WTC11 (cell line): ENCODE measurements at regions not wholly inside any gene's neighbourhood (a gene's known extent, or its start where the extent isn't known, plus 50 kb on each side); places are given as distances from the start of the nearest gene placed in this dataset.

Experiments
- ATAC-seq: fragments of 200-7000 bp; cut with Tn5 transposase; 2 replicates; pipeline ENCODE4 v1.10.0; 2021; ENCODE audit warnings: mild to moderate bottlenecking, moderate library complexity
- CTCF ChIA-PET: fragments of 300-600 bp; sonication (Branson Sonifier 250); formaldehyde crosslinking; loops from one replicate; lab custom pipeline; 2021; ENCODE audit warnings: antibody characterized with exemption; lab: Charles Lee
- POLR2A ChIA-PET: fragments of 350-600 bp; sonication (Branson Sonifier 250); formaldehyde crosslinking; loops from one replicate; lab custom pipeline; 2021; ENCODE audit warnings: antibody characterized with exemption; lab: Charles Lee
- DNase-seq: peaks from one replicate; pipeline ENCODE4 v3.0.0; 2021; ENCODE audit warnings: low spot score
- H3K27ac Mint-ChIP-seq: 2 replicates; pipeline ENCODE4 v1.8.0; 2021; ENCODE audit warnings: mixed read lengths
- H3K27me3 Mint-ChIP-seq: 2 replicates; pipeline ENCODE4 v1.8.0; 2021; ENCODE audit warnings: low read depth, mild to moderate bottlenecking, moderate library complexity, mixed read lengths
- H3K36me3 Mint-ChIP-seq: 2 replicates; pipeline ENCODE4 v1.8.0; 2021; ENCODE audit warnings: mixed read lengths
- H3K4me1 Mint-ChIP-seq: 2 replicates; pipeline ENCODE4 v1.8.0; 2022; ENCODE audit warnings: mixed read lengths
- H3K4me3 Mint-ChIP-seq: 2 replicates; pipeline ENCODE4 v1.8.0; 2021; ENCODE audit warnings: mild to moderate bottlenecking, moderate library complexity, mixed read lengths
- H3K9me3 Mint-ChIP-seq: 2 replicates; pipeline ENCODE4 v1.8.0; 2021; ENCODE audit warnings: mixed read lengths
- ATF3 ChIP-seq: sonication (generic); formaldehyde crosslinking; conservative IDR thresholded peaks from 2 replicates; pipeline ENCODE4 v1.8.1; 2022; ENCODE audit warnings: mild to moderate bottlenecking, missing genetic modification reagents
- GABPB1 ChIP-seq: sonication (generic); formaldehyde crosslinking; IDR thresholded peaks from 2 replicates; pipeline ENCODE4 v1.8.1; 2023; ENCODE audit warnings: mild to moderate bottlenecking, missing genetic modification reagents
- GRHL2 ChIP-seq: fragments of 250-450 bp; sonication (Bioruptor Pico); IDR thresholded peaks from 2 replicates; pipeline ENCODE4 v1.8.0; 2022; ENCODE audit warnings: mild to moderate bottlenecking, moderate library complexity; ENCODE audit not compliant: insufficient replicate concordance, severe bottlenecking
- MAX ChIP-seq: sonication (generic); formaldehyde crosslinking; IDR thresholded peaks from 2 replicates; pipeline ENCODE4 v1.8.0; 2022; ENCODE audit warnings: mild to moderate bottlenecking, missing genetic modification reagents
- MLX ChIP-seq: sonication (generic); formaldehyde crosslinking; IDR thresholded peaks from 2 replicates; pipeline ENCODE4 v1.8.1; 2023; ENCODE audit warnings: mild to moderate bottlenecking, missing genetic modification reagents, moderate library complexity
- NFYB ChIP-seq: sonication (generic); formaldehyde crosslinking; conservative IDR thresholded peaks from 2 replicates; pipeline ENCODE4 v1.8.0; 2022; ENCODE audit warnings: low read depth, missing genetic modification reagents
- NR2C2 ChIP-seq: sonication (generic); formaldehyde crosslinking; IDR thresholded peaks from 2 replicates; pipeline ENCODE4 v1.8.0; 2022; ENCODE audit warnings: mild to moderate bottlenecking, missing genetic modification reagents
- NR3C1 ChIP-seq: sonication (generic); formaldehyde crosslinking; conservative IDR thresholded peaks from 2 replicates; pipeline ENCODE4 v1.8.1; 2023; ENCODE audit warnings: low read depth, mild to moderate bottlenecking, missing genetic modification reagents
- OVOL2 ChIP-seq: fragments of 250-450 bp; sonication (Bioruptor Pico); IDR thresholded peaks from 2 replicates; pipeline ENCODE4 v1.9.0; 2021; ENCODE audit warnings: mild to moderate bottlenecking, borderline replicate concordance
- SMAD3 ChIP-seq: sonication (generic); formaldehyde crosslinking; IDR thresholded peaks from 2 replicates; pipeline ENCODE4 v1.8.0; 2022; ENCODE audit warnings: missing genetic modification reagents, mild to moderate bottlenecking, borderline replicate concordance
- SMAD4 ChIP-seq: sonication (generic); formaldehyde crosslinking; IDR thresholded peaks from 2 replicates; pipeline ENCODE4 v1.8.0; 2022; ENCODE audit warnings: mild to moderate bottlenecking, missing genetic modification reagents
- TCF7 ChIP-seq: sonication (generic); formaldehyde crosslinking; IDR thresholded peaks from 2 replicates; pipeline ENCODE4 v1.8.0; 2022; ENCODE audit warnings: mild to moderate bottlenecking, low read depth, missing genetic modification reagents, moderate library complexity
- TEAD4 ChIP-seq: sonication (generic); formaldehyde crosslinking; IDR thresholded peaks from 2 replicates; pipeline ENCODE4 v1.8.0; 2022; ENCODE audit warnings: mild to moderate bottlenecking, missing genetic modification reagents
- ZBTB43 ChIP-seq: sonication (generic); formaldehyde crosslinking; IDR thresholded peaks from 2 replicates; pipeline ENCODE4 v1.8.1; 2023; ENCODE audit warnings: mild to moderate bottlenecking, missing genetic modification reagents
- ZNF138 ChIP-seq: sonication (generic); formaldehyde crosslinking; conservative IDR thresholded peaks from 2 replicates; pipeline ENCODE4 v1.8.1; 2022; ENCODE audit warnings: mild to moderate bottlenecking, moderate library complexity, missing genetic modification reagents
- ZNF317 ChIP-seq: sonication (generic); formaldehyde crosslinking; IDR thresholded peaks from 2 replicates; pipeline ENCODE4 v1.8.1; 2023; ENCODE audit warnings: low read depth, mild to moderate bottlenecking, moderate library complexity, missing genetic modification reagents, borderline replicate concordance
- ZNF396 ChIP-seq: fragments of 250-450 bp; sonication (Bioruptor Pico); IDR thresholded peaks from 2 replicates; pipeline ENCODE4 v1.8.0; 2021; ENCODE audit warnings: mild to moderate bottlenecking, moderate library complexity, borderline replicate concordance
- TF ChIP-seq, protein P1 (sequence below): fragments of 200-600 bp; IDR thresholded peaks from 2 replicates; pipeline ENCODE4 v1.8.0; 2022; ENCODE audit warnings: antibody characterized with exemption
- TF ChIP-seq, protein P2 (sequence below): sonication (generic); formaldehyde crosslinking; IDR thresholded peaks from 2 replicates; pipeline ENCODE4 v1.8.1; 2023; ENCODE audit warnings: mild to moderate bottlenecking, missing genetic modification reagents, moderate library complexity
- TF ChIP-seq, protein P3 (sequence below): sonication (generic); formaldehyde crosslinking; IDR thresholded peaks from 2 replicates; pipeline ENCODE4 v1.8.0; 2023; ENCODE audit warnings: missing genetic modification reagents, mild to moderate bottlenecking, borderline replicate concordance

DNA sequence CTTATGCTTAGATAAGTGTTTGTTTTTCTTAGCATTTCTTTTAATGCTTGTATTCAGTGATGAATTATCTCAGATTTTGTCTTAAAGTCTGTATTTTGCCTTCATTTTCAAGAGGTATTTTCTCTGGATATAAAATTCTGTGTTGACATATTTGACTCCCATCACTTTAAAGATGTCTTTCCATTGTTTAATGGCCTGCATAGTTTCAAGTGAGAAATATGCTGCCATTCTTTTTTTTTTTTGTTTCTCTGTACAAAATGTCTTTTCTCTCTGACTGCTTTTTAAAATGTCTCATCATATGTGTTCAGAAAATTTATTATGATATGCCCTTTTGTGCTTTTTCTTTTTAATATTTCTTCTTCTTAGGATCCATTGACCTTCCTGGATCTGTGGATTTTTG is 578.0 kb upstream of the NOX3 start:
- no peak overlapping the region for H3K27ac Mint-ChIP-seq
- peaks cover 29% of the 10 kb centered on the region for H3K9me3 Mint-ChIP-seq
- CTCF ChIA-PET: no interaction called here
- no peak for DNase-seq
- no peaks in the 10 kb centered on the region for H3K27me3 Mint-ChIP-seq
- ATAC-seq: no peak
- peaks cover 21% of the 10 kb centered on the region for H3K36me3 Mint-ChIP-seq
- TF ChIP-seq ZNF317: peak; percentile 93
- TF ChIP-seq ZNF138 (CRISPR knock-in tag): no peak
- no peak for TF ChIP-seq ZBTB43
- no peak overlapping the region for H3K4me3 Mint-ChIP-seq
- POLR2A ChIA-PET: no interaction called here
- no peaks in the 10 kb centered on the region for H3K4me1 Mint-ChIP-seq

GRCh38 chr6:156031516-156031915 is 575.9 kb upstream of the NOX3 start:
- H3K9me3 Mint-ChIP-seq: peaks cover 38% of the 10 kb centered on the region
- DNase-seq (no peak), ATAC-seq (no peak)
- ChIA-PET POLR2A (no interaction called here), CTCF (no interaction called here)
- H3K27me3 Mint-ChIP-seq: no peaks in the 10 kb centered on the region
- peaks cover 21% of the 10 kb centered on the region for H3K36me3 Mint-ChIP-seq
- H3K4me3 Mint-ChIP-seq: no peak overlapping the region
- no peak overlapping the region for H3K27ac Mint-ChIP-seq
- no peaks in the 10 kb centered on the region for H3K4me1 Mint-ChIP-seq
- TF ChIP-seq MAX (CRISPR knock-in tag) (no peak), MLX (CRISPR knock-in tag) (no peak), NFYB (CRISPR knock-in tag) (no peak)
- TF ChIP-seq, all 79 proteins: peak for 0

DNA sequence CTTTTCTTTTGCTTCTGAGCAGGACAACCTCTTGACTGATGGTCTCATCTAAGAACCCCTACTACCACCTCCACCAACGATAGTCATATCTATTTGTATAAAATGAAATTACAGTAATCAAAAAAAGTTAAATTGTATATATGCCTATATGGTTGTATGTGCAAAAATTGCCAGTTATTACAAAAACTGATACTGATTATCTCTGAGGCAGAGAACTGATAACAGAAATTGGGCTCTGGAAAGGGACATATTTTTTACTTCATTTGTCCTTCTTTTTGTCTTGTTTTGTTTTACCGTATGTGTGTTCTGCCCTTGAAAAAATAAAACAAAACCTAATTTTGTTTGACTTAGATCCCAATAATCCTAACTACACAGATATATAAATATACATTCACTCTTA is 574.4 kb upstream of the NOX3 start:
- TF ChIP-seq MAX (CRISPR knock-in tag) (no peak), ZNF396 (no peak), GABPB1 (no peak), ATF3 (CRISPR knock-in tag) (no peak), NR2C2 (CRISPR knock-in tag) (no peak), GRHL2 (CRISPR knock-in tag) (no peak), SMAD3 (CRISPR knock-in tag) (no peak), TCF7 (CRISPR knock-in tag) (no peak)
- TF ChIP-seq, protein P1, sequence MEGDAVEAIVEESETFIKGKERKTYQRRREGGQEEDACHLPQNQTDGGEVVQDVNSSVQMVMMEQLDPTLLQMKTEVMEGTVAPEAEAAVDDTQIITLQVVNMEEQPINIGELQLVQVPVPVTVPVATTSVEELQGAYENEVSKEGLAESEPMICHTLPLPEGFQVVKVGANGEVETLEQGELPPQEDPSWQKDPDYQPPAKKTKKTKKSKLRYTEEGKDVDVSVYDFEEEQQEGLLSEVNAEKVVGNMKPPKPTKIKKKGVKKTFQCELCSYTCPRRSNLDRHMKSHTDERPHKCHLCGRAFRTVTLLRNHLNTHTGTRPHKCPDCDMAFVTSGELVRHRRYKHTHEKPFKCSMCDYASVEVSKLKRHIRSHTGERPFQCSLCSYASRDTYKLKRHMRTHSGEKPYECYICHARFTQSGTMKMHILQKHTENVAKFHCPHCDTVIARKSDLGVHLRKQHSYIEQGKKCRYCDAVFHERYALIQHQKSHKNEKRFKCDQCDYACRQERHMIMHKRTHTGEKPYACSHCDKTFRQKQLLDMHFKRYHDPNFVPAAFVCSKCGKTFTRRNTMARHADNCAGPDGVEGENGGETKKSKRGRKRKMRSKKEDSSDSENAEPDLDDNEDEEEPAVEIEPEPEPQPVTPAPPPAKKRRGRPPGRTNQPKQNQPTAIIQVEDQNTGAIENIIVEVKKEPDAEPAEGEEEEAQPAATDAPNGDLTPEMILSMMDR: no peak
- DNase-seq (no peak), ATAC-seq (no peak)
- H3K27me3 Mint-ChIP-seq: no peaks in the 10 kb centered on the region
- ChIA-PET POLR2A (no interaction called here), CTCF (no interaction called here)
- H3K36me3 Mint-ChIP-seq: peaks cover 30% of the 10 kb centered on the region
- no peak overlapping the region for H3K27ac Mint-ChIP-seq
- H3K4me3 Mint-ChIP-seq: no peak overlapping the region
- H3K9me3 Mint-ChIP-seq: peaks cover 48% of the 10 kb centered on the region
- H3K4me1 Mint-ChIP-seq: no peaks in the 10 kb centered on the region

- ChIA-PET POLR2A (no interaction called here), CTCF (no interaction called here)
- H3K9me3 Mint-ChIP-seq: peaks cover 52% of the 10 kb centered on the region
- ATAC-seq (no peak), DNase-seq (no peak)
- peaks cover 33% of the 10 kb centered on the region for H3K36me3 Mint-ChIP-seq
- no peak overlapping the region for H3K27ac Mint-ChIP-seq
- H3K4me1 Mint-ChIP-seq: no peaks in the 10 kb centered on the region
- H3K4me3 Mint-ChIP-seq: no peak overlapping the region
- H3K27me3 Mint-ChIP-seq: no peaks in the 10 kb centered on the region
- TF ChIP-seq, protein P2, sequence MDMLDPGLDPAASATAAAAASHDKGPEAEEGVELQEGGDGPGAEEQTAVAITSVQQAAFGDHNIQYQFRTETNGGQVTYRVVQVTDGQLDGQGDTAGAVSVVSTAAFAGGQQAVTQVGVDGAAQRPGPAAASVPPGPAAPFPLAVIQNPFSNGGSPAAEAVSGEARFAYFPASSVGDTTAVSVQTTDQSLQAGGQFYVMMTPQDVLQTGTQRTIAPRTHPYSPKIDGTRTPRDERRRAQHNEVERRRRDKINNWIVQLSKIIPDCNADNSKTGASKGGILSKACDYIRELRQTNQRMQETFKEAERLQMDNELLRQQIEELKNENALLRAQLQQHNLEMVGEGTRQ (CRISPR knock-in tag): no peak
- TF ChIP-seq OVOL2 (CRISPR knock-in tag) (no peak), SMAD4 (no peak), NR3C1 (CRISPR knock-in tag) (no peak), TEAD4 (CRISPR knock-in tag) (no peak)
- TF ChIP-seq, protein P3, sequence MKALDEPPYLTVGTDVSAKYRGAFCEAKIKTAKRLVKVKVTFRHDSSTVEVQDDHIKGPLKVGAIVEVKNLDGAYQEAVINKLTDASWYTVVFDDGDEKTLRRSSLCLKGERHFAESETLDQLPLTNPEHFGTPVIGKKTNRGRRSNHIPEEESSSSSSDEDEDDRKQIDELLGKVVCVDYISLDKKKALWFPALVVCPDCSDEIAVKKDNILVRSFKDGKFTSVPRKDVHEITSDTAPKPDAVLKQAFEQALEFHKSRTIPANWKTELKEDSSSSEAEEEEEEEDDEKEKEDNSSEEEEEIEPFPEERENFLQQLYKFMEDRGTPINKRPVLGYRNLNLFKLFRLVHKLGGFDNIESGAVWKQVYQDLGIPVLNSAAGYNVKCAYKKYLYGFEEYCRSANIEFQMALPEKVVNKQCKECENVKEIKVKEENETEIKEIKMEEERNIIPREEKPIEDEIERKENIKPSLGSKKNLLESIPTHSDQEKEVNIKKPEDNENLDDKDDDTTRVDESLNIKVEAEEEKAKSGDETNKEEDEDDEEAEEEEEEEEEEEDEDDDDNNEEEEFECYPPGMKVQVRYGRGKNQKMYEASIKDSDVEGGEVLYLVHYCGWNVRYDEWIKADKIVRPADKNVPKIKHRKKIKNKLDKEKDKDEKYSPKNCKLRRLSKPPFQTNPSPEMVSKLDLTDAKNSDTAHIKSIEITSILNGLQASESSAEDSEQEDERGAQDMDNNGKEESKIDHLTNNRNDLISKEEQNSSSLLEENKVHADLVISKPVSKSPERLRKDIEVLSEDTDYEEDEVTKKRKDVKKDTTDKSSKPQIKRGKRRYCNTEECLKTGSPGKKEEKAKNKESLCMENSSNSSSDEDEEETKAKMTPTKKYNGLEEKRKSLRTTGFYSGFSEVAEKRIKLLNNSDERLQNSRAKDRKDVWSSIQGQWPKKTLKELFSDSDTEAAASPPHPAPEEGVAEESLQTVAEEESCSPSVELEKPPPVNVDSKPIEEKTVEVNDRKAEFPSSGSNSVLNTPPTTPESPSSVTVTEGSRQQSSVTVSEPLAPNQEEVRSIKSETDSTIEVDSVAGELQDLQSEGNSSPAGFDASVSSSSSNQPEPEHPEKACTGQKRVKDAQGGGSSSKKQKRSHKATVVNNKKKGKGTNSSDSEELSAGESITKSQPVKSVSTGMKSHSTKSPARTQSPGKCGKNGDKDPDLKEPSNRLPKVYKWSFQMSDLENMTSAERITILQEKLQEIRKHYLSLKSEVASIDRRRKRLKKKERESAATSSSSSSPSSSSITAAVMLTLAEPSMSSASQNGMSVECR (CRISPR knock-in tag): no peak
Measured at GRCh38 chr6:156029286-156029985, 573.8 kb upstream of the NOX3 start.
